B cell (primary cell): ENCODE measurements at regions not wholly inside any gene's neighbourhood (a gene's known extent, or its start where the extent isn't known, plus 50 kb on each side); places are given as distances from the start of the nearest gene placed in this dataset.

ENCODE experiments used
- ATAC-seq: fragments of 200-7000 bp; cut with Tn5 transposase; one replicate; pipeline ENCODE4 v1.10.0; 2021; ENCODE audit warnings: low read depth, mild to moderate bottlenecking, moderate number of reproducible peaks, moderate library complexity
- CTCF ChIA-PET: fragments of 350-600 bp; sonication (Branson Sonifier 250); formaldehyde crosslinking; loops from one replicate; lab custom pipeline; 2021; ENCODE audit warnings: antibody characterized with exemption, inconsistent platforms; lab: Charles Lee
- POLR2A ChIA-PET: fragments of 350-600 bp; sonication (Branson Sonifier 250); formaldehyde crosslinking; loops from one replicate; lab custom pipeline; 2021; ENCODE audit warnings: antibody characterized with exemption; lab: Charles Lee
- DNase-seq: peaks from one replicate; pipeline ENCODE4 v3.0.0; 2013
- H2AFZ ChIP-seq: 2 replicates; pipeline ENCODE4 v1.6.1; 2012; ENCODE audit warnings: mild to moderate bottlenecking, low read depth, low read length; ENCODE audit not compliant: insufficient read depth, poor library complexity, severe bottlenecking
- H3K27ac ChIP-seq, 2 donors: 1 replicate in 1 of 2; 2 replicates in 1 of 2; pipeline ENCODE4 v1.5.1; 2012 to 2013; ENCODE audit warnings: low read length in 2 of 2, mild to moderate bottlenecking in 2 of 2, moderate library complexity in 1 of 2
- H3K27me3 ChIP-seq, 4 experiments: fragments of 200-600 bp in 1 of 4; sonication (generic) in 1 of 4; replicated peaks in 1 of 4; 1 replicate in 2 of 4; 2 replicates in 2 of 4; pipeline versions ENCODE4 v1.6.1 to v1.7.0; 2013 to 2016; ENCODE audit warnings: low read length in 3 of 4, mild to moderate bottlenecking in 2 of 4, mixed read lengths in 1 of 4, moderate library complexity in 1 of 4; ENCODE audit not compliant: insufficient read depth in 4 of 4, control insufficient read depth in 3 of 4; ENCODE audit errors: control extremely low read depth in 1 of 4
- H3K36me3 ChIP-seq, 2 experiments: replicated peaks in 1 of 2; 1 replicate in 1 of 2; 2 replicates in 1 of 2; pipeline versions ENCODE4 v1.6.1 to v1.7.1; 2013; ENCODE audit warnings: low read length in 1 of 2; ENCODE audit not compliant: insufficient read depth in 2 of 2, control insufficient read depth in 1 of 2; ENCODE audit errors: control extremely low read depth in 1 of 2, extremely low read depth in 1 of 2
- H3K4me1 ChIP-seq, 2 donors: fragments of 200-600 bp in 1 of 2; sonication (generic) in 1 of 2; 1 replicate in 1 of 2; 2 replicates in 1 of 2; pipeline versions ENCODE4 v1.5.1 to v1.6.1; 2013 to 2017; ENCODE audit warnings: low read length in 2 of 2; ENCODE audit not compliant: control insufficient read depth in 2 of 2, insufficient read depth in 2 of 2
- H3K4me2 ChIP-seq: replicated peaks from 2 replicates; pipeline ENCODE3; 2012; ENCODE audit warnings: mild to moderate bottlenecking, low read depth, low read length; ENCODE audit not compliant: poor library complexity, severe bottlenecking
- H3K4me3 ChIP-seq, 5 experiments: fragments of 200-600 bp in 1 of 5; sonication (generic) in 1 of 5; 1 replicate in 3 of 5; 2 replicates in 2 of 5; pipeline versions ENCODE4 v1.5.1 to v1.7.0; 2011 to 2016; ENCODE audit warnings: low read length in 4 of 5, mild to moderate bottlenecking in 4 of 5, low read depth in 2 of 5, control low read depth in 1 of 5, moderate library complexity in 1 of 5; ENCODE audit not compliant: insufficient read depth in 1 of 5; ENCODE audit errors: control extremely low read depth in 1 of 5, extremely low read depth in 1 of 5
- H3K79me2 ChIP-seq: fragments of 200-600 bp; sonication (generic); one replicate; pipeline ENCODE4 v1.6.0; 2016; ENCODE audit warnings: low read length; ENCODE audit not compliant: control insufficient read depth, insufficient read depth
- H3K9ac ChIP-seq: fragments of 200-600 bp; sonication (generic); 2 replicates; pipeline ENCODE4 v1.6.1; 2017; ENCODE audit warnings: mild to moderate bottlenecking, low read length, moderate library complexity
- H3K9me3 ChIP-seq, 3 donors: one replicate each; pipeline versions ENCODE4 v1.6.1 to v1.7.1; 2013; ENCODE audit warnings: low read length in 2 of 3; ENCODE audit not compliant: control insufficient read depth in 2 of 3, insufficient read depth in 1 of 3; ENCODE audit errors: control extremely low read depth in 1 of 3
- H4K20me1 ChIP-seq: 2 replicates; pipeline ENCODE4 v1.6.0; 2012; ENCODE audit warnings: mild to moderate bottlenecking, low read length; ENCODE audit not compliant: insufficient read depth, control insufficient read depth, poor library complexity, severe bottlenecking
- H3K27ac Mint-ChIP-seq: one replicate; pipeline ENCODE4 v1.8.0; 2021; ENCODE audit warnings: mixed read lengths
- H3K27me3 Mint-ChIP-seq: one replicate; pipeline ENCODE4 v1.8.0; 2021; ENCODE audit warnings: mixed read lengths
- H3K4me1 Mint-ChIP-seq: one replicate; pipeline ENCODE4 v1.8.0; 2021; ENCODE audit warnings: mixed read lengths
- H3K4me3 Mint-ChIP-seq: one replicate; pipeline ENCODE4 v1.8.0; 2021; ENCODE audit warnings: mixed read lengths
- H3K9me3 Mint-ChIP-seq: one replicate; pipeline ENCODE4 v1.8.0; 2022; ENCODE audit warnings: mixed read lengths; ENCODE audit not compliant: insufficient read depth
- CTCF ChIP-seq: fragments of 200-600 bp; IDR thresholded peaks from one replicate; pipeline ENCODE4 v1.8.0; 2022; ENCODE audit warnings: antibody characterized with exemption, mild to moderate bottlenecking
- EZH2 ChIP-seq: IDR thresholded peaks from 2 replicates; pipeline ENCODE4 v1.6.1; 2012; ENCODE audit warnings: borderline replicate concordance, low read depth, mild to moderate bottlenecking, moderate library complexity, low read length; ENCODE audit not compliant: insufficient read depth, poor library complexity, severe bottlenecking
- WGBS: methylation state at CpG from one replicate; pipeline ENCODE4 v1.1.5; 2013; ENCODE audit warnings: missing lambda C conversion rate; ENCODE audit not compliant: insufficient coverage; 5-methylcytosine and 5-hydroxymethylcytosine counted together
- intact Hi-C: fragments of 100-400 bp; cut with micrococcal nuclease; formaldehyde crosslinking; loops from one replicate; pipeline ENCODE4 v1.10.0; 2022

DNA sequence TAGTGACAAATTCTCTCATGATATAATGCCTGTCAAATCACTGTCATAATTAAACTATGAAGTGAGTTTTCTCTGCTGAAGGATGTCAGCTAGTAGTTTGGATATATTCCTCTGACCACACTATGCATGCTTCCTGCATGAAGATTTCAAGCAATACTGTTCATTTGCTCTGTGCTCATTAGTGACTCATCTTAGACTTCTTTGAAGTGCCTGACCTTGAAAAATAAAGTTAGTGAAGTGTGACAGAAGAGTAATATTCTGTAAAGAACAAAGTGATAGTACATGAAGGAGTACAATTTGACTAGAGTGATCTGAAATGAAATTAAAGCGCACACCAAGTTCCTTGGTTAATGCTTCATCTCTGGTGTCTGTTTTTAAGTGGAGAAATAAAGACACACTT, 629.5 kb upstream of the ANO3 start:
- Histone ChIP-seq H2AFZ (no peak overlapping the region), H3K27ac (no peak overlapping the region), H3K9me3 (no peaks in the 10 kb centered on the region), H3K9ac (no peak overlapping the region), H3K79me2 (no peaks in the 10 kb centered on the region), H3K27me3 (no peaks in the 10 kb centered on the region), H3K4me1 (no peaks in the 10 kb centered on the region), H3K4me3 (no peak overlapping the region), H4K20me1 (no peaks in the 10 kb centered on the region), H3K4me2 (no peak overlapping the region), H3K36me3 (no peaks in the 10 kb centered on the region)
- DNase-seq: no peak
- no peak overlapping the region for H3K27ac Mint-ChIP-seq
- CTCF ChIA-PET: no interaction called here
- H3K4me1 Mint-ChIP-seq: no peaks in the 10 kb centered on the region
- no peak overlapping the region for H3K4me3 Mint-ChIP-seq
- no peaks in the 10 kb centered on the region for H3K9me3 Mint-ChIP-seq
- intact Hi-C loops: no loop called here
- ATAC-seq: no peak
- POLR2A ChIA-PET: no interaction called here
- no peaks in the 10 kb centered on the region for H3K27me3 Mint-ChIP-seq
- TF ChIP-seq EZH2 (no peak), CTCF (no peak)
- WGBS: no CpG with 5 or more reads among the region's 1 CpG

DNA sequence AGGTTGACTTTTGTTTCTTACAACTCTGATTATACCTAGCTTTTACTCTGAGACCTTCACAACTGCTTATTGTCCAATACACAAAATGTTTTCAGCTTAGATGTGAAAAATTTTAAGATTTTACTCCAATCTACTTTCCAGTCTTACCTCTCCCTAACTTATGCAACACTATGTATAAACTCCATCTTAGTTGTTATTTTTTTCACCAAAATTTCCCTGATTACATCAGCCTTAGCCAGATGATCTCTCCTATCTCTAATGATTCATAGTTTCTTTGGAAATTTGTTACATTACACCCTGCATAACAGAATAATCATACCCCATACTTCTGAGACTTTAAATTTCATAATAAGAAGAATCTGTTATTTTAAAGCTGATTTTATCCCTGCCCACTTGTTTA, 621.0 kb upstream of the ANO3 start:
- Histone ChIP-seq H3K79me2 (no peaks in the 10 kb centered on the region), H2AFZ (no peak overlapping the region), H3K4me1 (no peaks in the 10 kb centered on the region), H3K9me3 (no peaks in the 10 kb centered on the region), H3K9ac (no peak overlapping the region), H3K4me2 (no peak overlapping the region), H3K36me3 (no peaks in the 10 kb centered on the region), H4K20me1 (no peaks in the 10 kb centered on the region), H3K4me3 (no peak overlapping the region), H3K27me3 (no peaks in the 10 kb centered on the region), H3K27ac (no peak overlapping the region)
- no peak overlapping the region for H3K4me3 Mint-ChIP-seq
- ChIA-PET CTCF (no interaction called here), POLR2A (no interaction called here)
- no peaks in the 10 kb centered on the region for H3K4me1 Mint-ChIP-seq
- no peaks in the 10 kb centered on the region for H3K27me3 Mint-ChIP-seq
- TF ChIP-seq EZH2 (no peak), CTCF (no peak)
- H3K9me3 Mint-ChIP-seq: peaks cover 1% of the 10 kb centered on the region
- intact Hi-C loops: no loop called here
- DNase-seq: no peak
- no peak for ATAC-seq
- H3K27ac Mint-ChIP-seq: no peak overlapping the region
